SK-N-MC (cell line): ENCODE measurements at regions not wholly inside any gene's neighbourhood (a gene's known extent, or its start where the extent isn't known, plus 50 kb on each side); places are given as distances from the start of the nearest gene placed in this dataset.

Experiments
- EZH2 ChIP-seq: fragments of 200-600 bp; sonication (generic); IDR thresholded peaks from one replicate; pipeline ENCODE4 v1.6.1; 2017; ENCODE audit warnings: antibody characterized with exemption
- FOXP2 ChIP-seq: optimal IDR thresholded peaks from 2 replicates; pipeline ENCODE3; 2011; ENCODE audit warnings: mild to moderate bottlenecking, moderate library complexity; ENCODE audit not compliant: insufficient read depth; ENCODE audit errors: extremely low read length, control extremely low read depth

DNA sequence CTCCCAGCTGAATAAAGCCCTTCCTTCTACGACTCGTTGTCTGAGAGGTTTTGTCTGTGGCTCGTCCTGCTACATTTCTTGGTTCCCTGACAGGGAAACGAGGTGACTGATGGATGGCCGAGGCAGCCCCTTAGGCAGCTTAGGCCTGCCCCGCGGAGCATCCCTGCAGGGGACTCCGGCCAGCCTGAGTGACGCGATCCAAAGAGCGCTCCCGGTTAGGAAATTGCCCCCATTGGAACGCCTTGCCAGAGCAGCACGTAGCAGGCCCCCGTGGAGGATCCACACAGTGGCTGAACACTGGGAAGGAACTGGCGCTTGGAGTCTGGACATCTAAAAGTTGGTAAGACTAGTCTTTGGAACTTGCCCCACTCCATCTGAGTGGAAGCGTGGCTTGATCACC lies 296.8 kb upstream of the SGCG start:
- TF ChIP-seq FOXP2 (no peak), EZH2 (no peak)
